GM23248 (cell line): ENCODE measurements at regions not wholly inside any gene's neighbourhood (a gene's known extent, or its start where the extent isn't known, plus 50 kb on each side); places are given as distances from the start of the nearest gene placed in this dataset.

Experiments used
- EZH2 ChIP-seq: fragments of 200-600 bp; sonication (generic); IDR thresholded peaks from 2 replicates; pipeline ENCODE4 v1.6.1; 2018; ENCODE audit warnings: antibody characterized with exemption, mild to moderate bottlenecking; ENCODE audit not compliant: insufficient read depth, poor library complexity, severe bottlenecking
- EZH2phosphoT487 ChIP-seq: fragments of 200-600 bp; sonication (generic); IDR thresholded peaks from 2 replicates; pipeline ENCODE4 v1.6.1; 2018; ENCODE audit warnings: antibody characterized with exemption, moderate library complexity, mild to moderate bottlenecking, low read depth; ENCODE audit not compliant: insufficient read depth

DNA sequence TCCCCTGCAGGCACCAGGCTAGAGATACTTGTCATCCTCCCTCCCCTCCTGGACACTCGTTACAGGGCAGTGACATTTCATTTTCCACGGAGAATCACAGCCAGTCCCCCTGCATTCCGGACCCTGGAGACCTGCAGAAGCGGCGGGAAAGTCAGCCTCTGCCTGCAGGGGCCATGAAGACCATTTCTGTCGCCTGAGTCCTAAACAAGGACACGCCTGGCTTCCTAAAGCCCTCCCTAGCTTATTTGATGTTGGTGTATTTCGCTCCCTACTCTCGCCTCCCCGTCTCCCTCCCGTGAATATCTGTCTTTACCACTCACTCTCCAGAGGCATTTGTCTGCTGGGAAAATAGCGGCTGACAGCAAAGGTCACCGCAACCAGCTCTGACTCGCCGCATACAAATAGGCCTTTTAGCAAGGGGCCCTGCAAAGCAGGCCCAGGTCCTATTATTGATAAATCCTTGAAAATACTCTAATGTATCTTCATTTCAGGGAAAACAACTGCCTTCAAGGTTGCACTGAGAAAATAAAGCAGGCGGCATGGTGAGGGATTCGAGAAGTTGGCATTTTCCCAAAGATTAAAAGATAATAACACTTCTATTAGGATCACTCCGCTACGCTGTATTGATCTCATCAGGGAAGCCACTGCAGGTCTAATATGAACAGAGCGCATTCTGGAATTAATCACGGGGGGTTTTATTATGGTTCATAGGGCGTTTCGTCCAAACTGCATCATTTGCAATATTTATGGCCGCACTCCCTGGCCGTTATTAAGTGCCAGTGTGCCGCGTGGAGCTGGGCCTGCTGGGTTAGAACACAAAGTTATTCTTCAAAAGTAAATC, 447.1 kb upstream of the CDH5 start:
- TF ChIP-seq EZH2 (no peak), EZH2phosphoT487 (no peak)
